OCI-LY1 (cell line): ENCODE measurements at regions not wholly inside any gene's neighbourhood (a gene's known extent, or its start where the extent isn't known, plus 50 kb on each side); places are given as distances from the start of the nearest gene placed in this dataset.

ENCODE experiments used
- EZH2 ChIP-seq: fragments of 200-600 bp; sonication (generic), shearing (Covaris generic); IDR thresholded peaks from 2 replicates; pipeline ENCODE4 v1.8.0; 2017; ENCODE audit warnings: borderline replicate concordance, mixed run types, mild to moderate bottlenecking, antibody characterized with exemption, low read length, moderate library complexity, mixed read lengths
- TF ChIP-seq, protein P1 (sequence below): fragments of 200-600 bp; sonication (generic), shearing (Covaris generic); IDR thresholded peaks from 2 replicates; pipeline ENCODE4 v1.5.1; 2017; ENCODE audit warnings: mild to moderate bottlenecking, antibody characterized with exemption, low read length, moderate library complexity, mixed read lengths

DNA sequence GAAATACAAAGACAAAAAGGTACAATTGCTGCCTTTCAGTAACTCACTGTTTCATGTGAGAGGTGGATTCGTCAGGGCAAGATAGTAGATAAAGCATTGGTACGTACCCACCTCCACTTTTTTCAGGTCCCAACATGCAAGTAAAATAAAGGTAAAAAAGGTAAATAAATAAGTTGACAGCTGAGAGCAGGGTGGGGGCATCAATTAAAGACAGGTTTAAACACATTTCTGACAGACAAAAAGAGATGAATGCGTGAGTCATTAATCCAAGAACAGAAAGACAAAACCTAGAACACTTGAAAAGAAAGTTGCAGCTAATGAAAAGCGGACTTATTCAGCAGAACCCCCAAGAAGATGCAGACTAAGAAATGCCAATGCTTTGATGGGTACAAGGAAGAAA is 979.6 kb upstream of the CDH2 start:
- TF ChIP-seq, protein P1, sequence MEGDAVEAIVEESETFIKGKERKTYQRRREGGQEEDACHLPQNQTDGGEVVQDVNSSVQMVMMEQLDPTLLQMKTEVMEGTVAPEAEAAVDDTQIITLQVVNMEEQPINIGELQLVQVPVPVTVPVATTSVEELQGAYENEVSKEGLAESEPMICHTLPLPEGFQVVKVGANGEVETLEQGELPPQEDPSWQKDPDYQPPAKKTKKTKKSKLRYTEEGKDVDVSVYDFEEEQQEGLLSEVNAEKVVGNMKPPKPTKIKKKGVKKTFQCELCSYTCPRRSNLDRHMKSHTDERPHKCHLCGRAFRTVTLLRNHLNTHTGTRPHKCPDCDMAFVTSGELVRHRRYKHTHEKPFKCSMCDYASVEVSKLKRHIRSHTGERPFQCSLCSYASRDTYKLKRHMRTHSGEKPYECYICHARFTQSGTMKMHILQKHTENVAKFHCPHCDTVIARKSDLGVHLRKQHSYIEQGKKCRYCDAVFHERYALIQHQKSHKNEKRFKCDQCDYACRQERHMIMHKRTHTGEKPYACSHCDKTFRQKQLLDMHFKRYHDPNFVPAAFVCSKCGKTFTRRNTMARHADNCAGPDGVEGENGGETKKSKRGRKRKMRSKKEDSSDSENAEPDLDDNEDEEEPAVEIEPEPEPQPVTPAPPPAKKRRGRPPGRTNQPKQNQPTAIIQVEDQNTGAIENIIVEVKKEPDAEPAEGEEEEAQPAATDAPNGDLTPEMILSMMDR: no peak
- no peak for TF ChIP-seq EZH2
